ENCODE measurements at regions not wholly inside any gene's neighbourhood (a gene's known extent, or its start where the extent isn't known, plus 50 kb on each side); places are given as distances from the start of the nearest gene placed in this dataset.

GRCh38 chr5:125775896-125776295, 647.3 kb upstream of the GRAMD2B start:
- TF ChIP-seq, protein P1, sequence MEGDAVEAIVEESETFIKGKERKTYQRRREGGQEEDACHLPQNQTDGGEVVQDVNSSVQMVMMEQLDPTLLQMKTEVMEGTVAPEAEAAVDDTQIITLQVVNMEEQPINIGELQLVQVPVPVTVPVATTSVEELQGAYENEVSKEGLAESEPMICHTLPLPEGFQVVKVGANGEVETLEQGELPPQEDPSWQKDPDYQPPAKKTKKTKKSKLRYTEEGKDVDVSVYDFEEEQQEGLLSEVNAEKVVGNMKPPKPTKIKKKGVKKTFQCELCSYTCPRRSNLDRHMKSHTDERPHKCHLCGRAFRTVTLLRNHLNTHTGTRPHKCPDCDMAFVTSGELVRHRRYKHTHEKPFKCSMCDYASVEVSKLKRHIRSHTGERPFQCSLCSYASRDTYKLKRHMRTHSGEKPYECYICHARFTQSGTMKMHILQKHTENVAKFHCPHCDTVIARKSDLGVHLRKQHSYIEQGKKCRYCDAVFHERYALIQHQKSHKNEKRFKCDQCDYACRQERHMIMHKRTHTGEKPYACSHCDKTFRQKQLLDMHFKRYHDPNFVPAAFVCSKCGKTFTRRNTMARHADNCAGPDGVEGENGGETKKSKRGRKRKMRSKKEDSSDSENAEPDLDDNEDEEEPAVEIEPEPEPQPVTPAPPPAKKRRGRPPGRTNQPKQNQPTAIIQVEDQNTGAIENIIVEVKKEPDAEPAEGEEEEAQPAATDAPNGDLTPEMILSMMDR (IDR thresholded peaks at IDR 0.05; ENCODE audit: borderline replicate concordance, control extremely low read depth, extremely low read depth, insufficient read depth, missing control alignments), result no peak
- in situ Hi-C loops (cut with MboI; ENCODE audit: low sequenced_read_pairs, unreplicated experiment), result no loop called here

DNA sequence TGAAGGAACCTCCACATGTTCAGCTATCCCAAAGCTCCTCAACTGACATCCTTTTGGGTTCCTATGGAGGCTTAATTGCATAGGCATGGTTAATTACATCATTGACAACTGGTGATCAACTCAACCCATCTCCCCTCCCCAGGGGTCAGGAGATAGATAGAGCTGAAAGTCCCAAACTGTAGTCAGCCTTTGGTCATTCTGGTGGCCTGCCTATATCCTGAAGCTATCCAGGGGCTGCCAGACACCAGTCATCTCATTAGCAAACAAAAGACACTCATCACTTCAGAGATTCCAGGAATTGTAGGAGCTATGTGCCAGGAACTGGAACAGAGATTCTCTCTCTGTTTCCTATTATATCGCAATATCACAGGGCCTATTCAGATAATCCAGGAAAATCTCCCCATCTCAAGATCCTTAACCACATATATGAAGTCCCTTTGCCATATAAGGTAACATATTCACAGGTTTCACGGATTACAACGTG, 646.5 kb upstream of the GRAMD2B start:
- no peak for DNase-seq (ENCODE audit: low spot score)
- in situ Hi-C loops (cut with MboI; ENCODE audit: low sequenced_read_pairs, unreplicated experiment), result no loop called here
- TF ChIP-seq, protein P1 (IDR thresholded peaks at IDR 0.05; ENCODE audit: borderline replicate concordance, control extremely low read depth, extremely low read depth, insufficient read depth, missing control alignments), result no peak

More at GRCh38 chr5:125775896-125776295, 647.3 kb upstream of the GRAMD2B start:
- DNase-seq (ENCODE audit: low spot score), result no peak

DNA sequence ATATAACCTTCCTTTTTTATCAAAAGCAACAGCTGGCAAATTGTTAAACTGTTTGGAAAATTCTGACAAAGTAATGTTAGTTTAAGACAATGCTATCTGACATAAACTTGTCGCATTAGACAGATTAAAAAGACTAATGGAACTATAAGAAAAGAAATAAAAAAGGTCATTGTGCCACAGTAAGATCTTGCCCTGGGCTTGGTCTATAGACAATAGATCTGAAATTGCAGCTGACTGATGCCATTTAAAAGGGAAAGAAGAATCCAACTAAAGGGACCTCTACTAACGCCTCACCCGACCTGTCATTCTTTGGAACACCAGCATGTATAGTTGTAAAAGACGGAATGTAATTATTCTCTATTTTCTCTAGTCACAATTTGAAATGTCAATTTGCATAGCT, 644.4 kb upstream of the GRAMD2B start:
- DNase-seq (ENCODE audit: low spot score), result no peak
- in situ Hi-C loops (cut with MboI; ENCODE audit: low sequenced_read_pairs, unreplicated experiment), result no loop called here
- TF ChIP-seq, protein P1 (IDR thresholded peaks at IDR 0.05; ENCODE audit: borderline replicate concordance, control extremely low read depth, extremely low read depth, insufficient read depth, missing control alignments), result no peak

DNA sequence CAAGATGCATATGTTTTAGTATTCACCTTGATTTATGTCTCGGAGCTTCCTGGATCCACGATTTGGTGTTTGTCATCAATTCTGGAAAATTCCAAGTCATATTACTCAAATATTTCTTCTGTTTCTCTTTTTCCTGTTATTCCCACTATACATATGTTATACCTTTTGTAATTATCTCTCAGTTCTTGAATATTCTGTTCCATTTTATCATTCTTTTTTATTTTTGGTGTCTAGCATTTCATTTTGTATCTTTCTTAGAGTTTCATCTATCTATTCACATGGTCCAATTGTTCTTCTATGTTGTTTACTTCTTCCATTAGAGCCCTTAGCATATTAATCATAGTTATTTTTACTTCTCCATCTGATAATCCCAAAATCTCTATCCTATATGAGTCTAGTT, 637.8 kb upstream of the GRAMD2B start:
- DNase-seq (ENCODE audit: low spot score), result no peak
- in situ Hi-C loops (cut with MboI; ENCODE audit: low sequenced_read_pairs, unreplicated experiment), result no loop called here
- TF ChIP-seq, protein P1 (IDR thresholded peaks at IDR 0.05; ENCODE audit: borderline replicate concordance, control extremely low read depth, extremely low read depth, insufficient read depth, missing control alignments), result no peak

GRCh38 chr5:125786021-125786420, 637.2 kb upstream of the GRAMD2B start:
- in situ Hi-C loops (cut with MboI; ENCODE audit: low sequenced_read_pairs, unreplicated experiment), result no loop called here
- TF ChIP-seq, protein P1 (IDR thresholded peaks at IDR 0.05; ENCODE audit: borderline replicate concordance, control extremely low read depth, extremely low read depth, insufficient read depth, missing control alignments), result no peak
- no peak for DNase-seq (ENCODE audit: low spot score)

DNA sequence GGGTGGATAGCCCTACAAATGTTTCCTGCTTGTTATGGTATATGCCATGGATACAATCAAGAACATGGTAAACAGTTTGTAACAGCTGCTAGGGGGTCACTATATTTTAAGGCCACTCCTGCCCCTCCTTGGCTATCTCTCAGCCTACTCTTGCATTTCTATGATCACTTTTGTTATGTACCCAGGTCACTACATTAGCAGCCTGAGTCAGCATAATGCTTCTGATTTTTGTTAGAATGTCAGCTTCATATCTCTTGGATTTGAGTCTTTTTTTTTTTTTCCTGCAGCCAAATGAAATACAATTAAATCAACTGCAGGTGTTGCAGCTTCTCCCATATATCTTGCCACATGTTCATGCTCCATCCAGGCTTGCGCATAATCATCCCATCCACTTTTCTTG, 629.7 kb upstream of the GRAMD2B start:
- TF ChIP-seq, protein P1 (IDR thresholded peaks at IDR 0.05; ENCODE audit: borderline replicate concordance, control extremely low read depth, extremely low read depth, insufficient read depth, missing control alignments), result no peak
- in situ Hi-C loops (cut with MboI; ENCODE audit: low sequenced_read_pairs, unreplicated experiment), result no loop called here
- no peak for DNase-seq (ENCODE audit: low spot score)

GRCh38 chr5:125794922-125795321, 628.3 kb upstream of the GRAMD2B start:
- in situ Hi-C loops (cut with MboI; ENCODE audit: low sequenced_read_pairs, unreplicated experiment), result no loop called here
- DNase-seq (ENCODE audit: low spot score), result no peak
- TF ChIP-seq, protein P1 (IDR thresholded peaks at IDR 0.05; ENCODE audit: borderline replicate concordance, control extremely low read depth, extremely low read depth, insufficient read depth, missing control alignments), result no peak

Data from GM13976 (cell line).